Mucosa of descending colon (tissue), 3 donors: ENCODE measurements at regions not wholly inside any gene's neighbourhood (a gene's known extent, or its start where the extent isn't known, plus 50 kb on each side); places are given as distances from the start of the nearest gene placed in this dataset.

Experiments used
- ATAC-seq: fragments of 200-7000 bp; cut with Tn5 transposase; one replicate; pipeline ENCODE4 v1.9.1; 2020; ENCODE audit warnings: mild to moderate bottlenecking, moderate library complexity
- DNase-seq, 3 donors: peaks; one replicate each; pipeline ENCODE4 v3.0.0-alpha.2; 2020
- H3K36me3 ChIP-seq: fragments of 200-600 bp; one replicate; pipeline ENCODE4 v1.8.0; 2021; ENCODE audit warnings: low read depth, mild to moderate bottlenecking
- H3K4me1 ChIP-seq: fragments of 200-600 bp; one replicate; pipeline ENCODE4 v1.8.0; 2021; ENCODE audit warnings: low read depth, mild to moderate bottlenecking
- H3K4me3 ChIP-seq: fragments of 200-600 bp; one replicate; pipeline ENCODE4 v1.8.0; 2021; ENCODE audit warnings: mild to moderate bottlenecking
- H3K9me3 ChIP-seq: fragments of 200-600 bp; one replicate; pipeline ENCODE4 v1.8.0; 2021; ENCODE audit warnings: mild to moderate bottlenecking
- intact Hi-C, 2 donors: fragments of 100-400 bp; cut with DNase I in 1 of 2; cut with micrococcal nuclease in 1 of 2; formaldehyde crosslinking; loops; one replicate each; pipeline versions ENCODE4 v1.11.0 to v1.11.1; 2022; cut with DNase I, micrococcal nuclease
- TF ChIP-seq, protein P1 (sequence below): fragments of 200-600 bp; IDR thresholded peaks from one replicate; pipeline ENCODE4 v1.8.0; 2022; ENCODE audit warnings: antibody characterized with exemption, mild to moderate bottlenecking
- donor health status: DM: no; HTN: no; CAD: no; lungs with moderate emphysema.
- donor health status: DM: no; HTN: no; CAD: no.
- donor health status: DM: no; HTN: yes; CAD: no.

GRCh38 chr10:113477451-113477850 lies 75.4 kb upstream of the HABP2 start:
- TF ChIP-seq, protein P1, sequence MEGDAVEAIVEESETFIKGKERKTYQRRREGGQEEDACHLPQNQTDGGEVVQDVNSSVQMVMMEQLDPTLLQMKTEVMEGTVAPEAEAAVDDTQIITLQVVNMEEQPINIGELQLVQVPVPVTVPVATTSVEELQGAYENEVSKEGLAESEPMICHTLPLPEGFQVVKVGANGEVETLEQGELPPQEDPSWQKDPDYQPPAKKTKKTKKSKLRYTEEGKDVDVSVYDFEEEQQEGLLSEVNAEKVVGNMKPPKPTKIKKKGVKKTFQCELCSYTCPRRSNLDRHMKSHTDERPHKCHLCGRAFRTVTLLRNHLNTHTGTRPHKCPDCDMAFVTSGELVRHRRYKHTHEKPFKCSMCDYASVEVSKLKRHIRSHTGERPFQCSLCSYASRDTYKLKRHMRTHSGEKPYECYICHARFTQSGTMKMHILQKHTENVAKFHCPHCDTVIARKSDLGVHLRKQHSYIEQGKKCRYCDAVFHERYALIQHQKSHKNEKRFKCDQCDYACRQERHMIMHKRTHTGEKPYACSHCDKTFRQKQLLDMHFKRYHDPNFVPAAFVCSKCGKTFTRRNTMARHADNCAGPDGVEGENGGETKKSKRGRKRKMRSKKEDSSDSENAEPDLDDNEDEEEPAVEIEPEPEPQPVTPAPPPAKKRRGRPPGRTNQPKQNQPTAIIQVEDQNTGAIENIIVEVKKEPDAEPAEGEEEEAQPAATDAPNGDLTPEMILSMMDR: no peak
- Histone ChIP-seq H3K4me3 (no peak overlapping the region), H3K9me3 (peaks cover 22% of the 10 kb centered on the region), H3K36me3 (no peaks in the 10 kb centered on the region), H3K4me1 (no peaks in the 10 kb centered on the region)
- DNase-seq: no peak
- intact Hi-C loops: no loop called here
- no peak for ATAC-seq

GRCh38 chr10:113479346-113480080 lies 73.3 kb upstream of the HABP2 start:
- no peaks in the 10 kb centered on the region for H3K4me1 ChIP-seq
- intact Hi-C loops: no loop called here
- DNase-seq (no peak), ATAC-seq (no peak)
- no peaks in the 10 kb centered on the region for H3K36me3 ChIP-seq
- H3K9me3 ChIP-seq: peaks cover 22% of the 10 kb centered on the region
- TF ChIP-seq, protein P1: no peak
- H3K4me3 ChIP-seq: no peak overlapping the region

DNA sequence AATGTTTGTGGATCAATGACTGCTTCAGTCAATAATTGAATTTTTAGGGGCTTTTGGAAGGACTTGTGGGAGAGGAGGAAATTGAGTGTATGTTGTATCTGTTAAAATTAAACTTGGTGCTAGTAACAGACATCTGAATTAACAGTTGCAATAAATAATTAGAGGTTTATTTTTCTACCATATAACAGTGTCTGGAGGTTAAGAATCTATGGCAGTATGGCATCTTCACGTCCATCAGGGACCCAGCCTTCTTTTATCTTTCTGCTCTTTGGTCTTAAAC lies 72.8 kb upstream of the HABP2 start:
- intact Hi-C loops: no loop called here
- no peak overlapping the region for H3K4me3 ChIP-seq
- no peak for DNase-seq
- no peaks in the 10 kb centered on the region for H3K36me3 ChIP-seq
- H3K4me1 ChIP-seq: no peaks in the 10 kb centered on the region
- no peak for ATAC-seq
- TF ChIP-seq, protein P1: no peak
- peaks cover 22% of the 10 kb centered on the region for H3K9me3 ChIP-seq

DNA sequence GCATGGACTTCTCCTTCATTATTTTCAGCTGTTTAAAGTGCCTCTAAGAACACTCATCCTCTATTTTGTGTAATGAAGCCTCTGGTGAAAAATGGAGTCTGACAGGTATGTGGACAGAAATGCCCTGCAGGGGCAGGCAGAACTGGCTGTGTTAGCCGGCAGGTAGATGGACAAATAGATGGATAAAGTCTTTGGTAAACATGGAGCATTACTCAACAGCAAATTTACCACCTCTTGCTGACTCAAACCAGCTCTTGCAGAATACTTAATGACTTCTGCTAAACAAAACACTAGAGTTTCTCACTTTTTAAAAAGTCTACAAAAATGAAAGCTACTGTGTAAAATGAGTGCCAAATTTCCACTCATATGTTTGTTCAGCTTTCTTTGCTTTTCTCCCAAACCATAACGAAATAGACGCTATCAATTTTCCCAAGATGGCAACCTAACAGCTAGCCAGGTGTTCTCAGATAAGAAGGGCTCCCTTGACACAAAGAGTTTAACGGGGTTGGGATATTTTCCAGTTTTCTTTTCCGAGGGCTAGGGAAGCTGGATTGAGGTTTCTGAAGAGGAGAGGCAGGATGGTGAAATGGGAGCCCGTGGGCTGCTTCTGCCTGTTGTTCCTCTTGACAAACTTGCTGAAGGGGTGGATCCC lies 71.9 kb upstream of the HABP2 start:
- TF ChIP-seq, protein P1: no peak
- no peak for DNase-seq
- no peak for ATAC-seq
- intact Hi-C loops: no loop called here
- no peak overlapping the region for H3K4me3 ChIP-seq
- no peaks in the 10 kb centered on the region for H3K4me1 ChIP-seq
- peaks cover 22% of the 10 kb centered on the region for H3K9me3 ChIP-seq
- no peaks in the 10 kb centered on the region for H3K36me3 ChIP-seq

DNA sequence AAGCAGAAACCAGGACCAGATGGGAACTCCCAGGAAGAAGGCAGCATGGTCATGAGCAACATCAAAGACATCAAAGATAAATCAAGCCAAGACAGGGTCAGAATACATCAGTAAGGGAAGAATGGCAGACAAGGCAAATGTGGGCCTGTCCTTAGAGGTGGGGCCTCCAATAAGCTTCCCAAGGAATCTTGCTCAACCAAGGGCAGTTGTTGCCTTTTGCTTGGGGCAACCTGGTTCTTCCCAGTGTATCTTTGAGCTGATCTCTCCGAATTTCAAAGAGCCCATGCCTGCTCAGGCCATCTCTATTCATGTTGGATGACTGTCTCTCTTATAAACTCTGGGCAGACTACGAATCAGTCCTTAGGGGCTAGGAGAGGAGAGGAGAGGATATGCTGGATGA lies 68.4 kb upstream of the HABP2 start:
- H3K4me1 ChIP-seq: no peaks in the 10 kb centered on the region
- intact Hi-C loops: no loop called here
- ATAC-seq (no peak), DNase-seq (no peak)
- peaks cover 15% of the 10 kb centered on the region for H3K9me3 ChIP-seq
- TF ChIP-seq, protein P1: no peak
- H3K4me3 ChIP-seq: no peak overlapping the region
- H3K36me3 ChIP-seq: no peaks in the 10 kb centered on the region
